CD4-positive, alpha-beta T cell (primary cell): ENCODE measurements at regions not wholly inside any gene's neighbourhood (a gene's known extent, or its start where the extent isn't known, plus 50 kb on each side); places are given as distances from the start of the nearest gene placed in this dataset.

Experiments used
- ATAC-seq: fragments of 200-7000 bp; cut with Tn5 transposase; one replicate; pipeline ENCODE4 v1.10.0; 2022; ENCODE audit warnings: mild to moderate bottlenecking; ENCODE audit not compliant: poor library complexity
- CTCF ChIA-PET: fragments of 350-600 bp; sonication (Branson Sonifier 250); formaldehyde crosslinking; loops from one replicate; lab custom pipeline; 2021; ENCODE audit warnings: antibody characterized with exemption, inconsistent platforms; lab: Charles Lee
- POLR2A ChIA-PET: fragments of 350-600 bp; sonication (Branson Sonifier 250); formaldehyde crosslinking; loops from one replicate; lab custom pipeline; 2021; ENCODE audit warnings: antibody characterized with exemption, inconsistent platforms; lab: Charles Lee
- DNase-seq, 14 experiments: peaks; one replicate each; pipeline ENCODE4 v3.0.0-alpha.2; 2013 to 2020; ENCODE audit warnings: mixed read lengths in 2 of 14
- H3K27ac ChIP-seq, 2 donors: one replicate each; pipeline versions ENCODE4 v1.5.1 to v1.7.0; 2013; ENCODE audit warnings: low read length in 2 of 2, low read depth in 1 of 2, mild to moderate bottlenecking in 1 of 2
- H3K27me3 ChIP-seq, 2 experiments: 1 replicate in 1 of 2; 2 replicates in 1 of 2; pipeline versions ENCODE4 v1.6.1 to v1.7.0; 2013; ENCODE audit warnings: low read length in 2 of 2, control low read depth in 1 of 2, mild to moderate bottlenecking in 1 of 2, moderate library complexity in 1 of 2; ENCODE audit not compliant: insufficient read depth in 2 of 2, control insufficient read depth in 1 of 2
- H3K36me3 ChIP-seq: one replicate; pipeline ENCODE4 v1.6.1; 2013; ENCODE audit warnings: low read length, control low read depth; ENCODE audit not compliant: insufficient read depth
- H3K4me1 ChIP-seq: one replicate; pipeline ENCODE4 v1.6.1; 2013; ENCODE audit warnings: low read length, control low read depth; ENCODE audit not compliant: insufficient read depth
- H3K4me3 ChIP-seq: one replicate; pipeline ENCODE4 v1.5.1; 2013; ENCODE audit warnings: mild to moderate bottlenecking, low read length, moderate library complexity
- H3K9me3 ChIP-seq, 2 experiments: 1 replicate in 1 of 2; 2 replicates in 1 of 2; pipeline versions ENCODE4 v1.6.1 to v1.7.0; 2013; ENCODE audit warnings: low read length in 2 of 2, mild to moderate bottlenecking in 2 of 2, control low read depth in 1 of 2, moderate library complexity in 1 of 2; ENCODE audit not compliant: control insufficient read depth in 1 of 2, insufficient read depth in 1 of 2
- H3K27ac Mint-ChIP-seq: one replicate; pipeline ENCODE4 v1.8.0; 2020; ENCODE audit warnings: mixed read lengths
- H3K27me3 Mint-ChIP-seq: one replicate; pipeline ENCODE4 v1.8.0; 2021; ENCODE audit warnings: mixed read lengths
- H3K36me3 Mint-ChIP-seq: one replicate; pipeline ENCODE4 v1.8.0; 2021; ENCODE audit warnings: low read depth, mixed read lengths
- H3K4me1 Mint-ChIP-seq: one replicate; pipeline ENCODE4 v1.8.0; 2021; ENCODE audit warnings: low read depth, mixed read lengths
- H3K4me3 Mint-ChIP-seq: one replicate; pipeline ENCODE4 v1.8.0; 2020; ENCODE audit warnings: mild to moderate bottlenecking, mixed read lengths
- H3K9me3 Mint-ChIP-seq: one replicate; pipeline ENCODE4 v1.8.0; 2020; ENCODE audit warnings: mixed read lengths
- CTCF ChIP-seq: fragments of 200-600 bp; IDR thresholded peaks from one replicate; pipeline ENCODE4 v1.8.0; 2022; ENCODE audit warnings: antibody characterized with exemption, mild to moderate bottlenecking
- intact Hi-C, 2 experiments: fragments of 100-400 bp; cut with DNase I in 1 of 2; cut with micrococcal nuclease in 1 of 2; formaldehyde crosslinking; loops; one replicate each; pipeline versions ENCODE4 v1.15.1 to v1.9.0; 2023 to 2025; cut with DNase I, micrococcal nuclease

GRCh38 chrX:139026811-139027210 lies 315.3 kb upstream of the FGF13 start:
- no peak overlapping the region for H3K27ac ChIP-seq
- H3K9me3 ChIP-seq: no peaks in the 10 kb centered on the region
- H3K4me3 ChIP-seq: no peak overlapping the region
- Mint-ChIP-seq H3K4me3 (no peak overlapping the region), H3K27ac (no peak overlapping the region), H3K27me3 (no peaks in the 10 kb centered on the region), H3K9me3 (no peaks in the 10 kb centered on the region), H3K4me1 (no peaks in the 10 kb centered on the region), H3K36me3 (no peaks in the 10 kb centered on the region)
- CTCF ChIA-PET: no interaction called here
- no peaks in the 10 kb centered on the region for H3K27me3 ChIP-seq
- DNase-seq (no peak), ATAC-seq (no peak)
- no peak for TF ChIP-seq CTCF
- H3K36me3 ChIP-seq: no peaks in the 10 kb centered on the region
- intact Hi-C loops: no loop called here
- no peaks in the 10 kb centered on the region for H3K4me1 ChIP-seq
- POLR2A ChIA-PET: no interaction called here

GRCh38 chrX:139026406-139026805 lies 314.9 kb upstream of the FGF13 start:
- ChIA-PET POLR2A (no interaction called here), CTCF (no interaction called here)
- Mint-ChIP-seq H3K4me1 (no peaks in the 10 kb centered on the region), H3K36me3 (no peaks in the 10 kb centered on the region), H3K9me3 (no peaks in the 10 kb centered on the region), H3K4me3 (no peak overlapping the region), H3K27me3 (no peaks in the 10 kb centered on the region), H3K27ac (no peak overlapping the region)
- no peak overlapping the region for H3K27ac ChIP-seq
- DNase-seq (no peak), ATAC-seq (no peak)
- H3K4me3 ChIP-seq: no peak overlapping the region
- no peaks in the 10 kb centered on the region for H3K36me3 ChIP-seq
- no peak for TF ChIP-seq CTCF
- H3K9me3 ChIP-seq: no peaks in the 10 kb centered on the region
- intact Hi-C loops: no loop called here
- H3K4me1 ChIP-seq: no peaks in the 10 kb centered on the region
- H3K27me3 ChIP-seq: no peaks in the 10 kb centered on the region

- H3K27ac ChIP-seq: no peak overlapping the region
- no peaks in the 10 kb centered on the region for H3K4me1 Mint-ChIP-seq
- ChIA-PET CTCF (no interaction called here), POLR2A (no interaction called here)
- no peak overlapping the region for H3K4me3 ChIP-seq
- no peaks in the 10 kb centered on the region for H3K9me3 Mint-ChIP-seq
- H3K36me3 Mint-ChIP-seq: no peaks in the 10 kb centered on the region
- H3K9me3 ChIP-seq: no peaks in the 10 kb centered on the region
- no peaks in the 10 kb centered on the region for H3K4me1 ChIP-seq
- DNase-seq (no peak), ATAC-seq (no peak)
- no peak for TF ChIP-seq CTCF
- H3K4me3 Mint-ChIP-seq: no peak overlapping the region
- intact Hi-C loops: no loop called here
- H3K27me3 Mint-ChIP-seq: no peaks in the 10 kb centered on the region
- no peaks in the 10 kb centered on the region for H3K27me3 ChIP-seq
- no peaks in the 10 kb centered on the region for H3K36me3 ChIP-seq
- no peak overlapping the region for H3K27ac Mint-ChIP-seq
Observed at GRCh38 chrX:139025816-139026215, 314.3 kb upstream of the FGF13 start.
